Tibial artery (tissue), 4 donors: ENCODE measurements at regions not wholly inside any gene's neighbourhood (a gene's known extent, or its start where the extent isn't known, plus 50 kb on each side); places are given as distances from the start of the nearest gene placed in this dataset.

Experiments used
- DNase-seq, 2 donors: peaks; one replicate each; pipeline ENCODE4 v3.0.0-alpha.2; 2019
- H3K27ac ChIP-seq, 2 donors: fragments of 200-600 bp; sonication (generic) in 1 of 2; 1 replicate in 1 of 2; 2 replicates in 1 of 2; pipeline ENCODE4 v1.5.1; 2018 to 2019; ENCODE audit warnings: mild to moderate bottlenecking in 1 of 2
- H3K27me3 ChIP-seq, 2 donors: fragments of 200-600 bp; sonication (generic) in 1 of 2; one replicate each; pipeline versions ENCODE4 v1.5.1 to v1.6.0; 2016 to 2019
- H3K36me3 ChIP-seq, 3 donors: fragments of 200-600 bp; sonication (generic) in 2 of 3; one replicate each; pipeline ENCODE4 v1.5.1; 2016 to 2019; ENCODE audit warnings: mild to moderate bottlenecking in 2 of 3
- H3K4me1 ChIP-seq, 4 donors: fragments of 200-600 bp; sonication (generic) in 2 of 4; 1 replicate in 3 of 4; 2 replicates in 1 of 4; pipeline ENCODE4 v1.5.1; 2016 to 2019
- H3K4me3 ChIP-seq, 2 donors: fragments of 200-600 bp; sonication (generic) in 1 of 2; 1 replicate in 1 of 2; 2 replicates in 1 of 2; pipeline ENCODE4 v1.5.1; 2018 to 2019; ENCODE audit warnings: mild to moderate bottlenecking in 2 of 2
- H3K9me3 ChIP-seq, 3 donors: fragments of 200-600 bp; sonication (generic) in 1 of 3; one replicate each; pipeline ENCODE4 v1.5.1; 2016 to 2019
- intact Hi-C: fragments of 100-400 bp; cut with DNase I; formaldehyde crosslinking; loops from one replicate; pipeline ENCODE4 v1.15.0; 2023; ENCODE audit warnings: low total_unique reads
- TF ChIP-seq, protein P1 (sequence below), 2 experiments: fragments of 200-600 bp in 1 of 2; fragments of 450-650 bp in 1 of 2; IDR thresholded peaks; one replicate each; pipeline ENCODE4 v1.5.1; 2017 to 2019; ENCODE audit warnings: antibody characterized with exemption in 2 of 2, mild to moderate bottlenecking in 1 of 2, moderate library complexity in 1 of 2

GRCh38 chr4:124573056-124573455 lies 139.5 kb downstream of the ANKRD50 start:
- no peak overlapping the region for H3K27ac ChIP-seq
- peaks cover 0 to 7% (median 0%) of the 10 kb centered on the region in 3 donors for H3K9me3 ChIP-seq
- no peaks in the 10 kb centered on the region for H3K4me1 ChIP-seq
- H3K4me3 ChIP-seq = no peak overlapping the region
- no peaks in the 10 kb centered on the region for H3K27me3 ChIP-seq
- no peak for DNase-seq
- TF ChIP-seq, protein P1, sequence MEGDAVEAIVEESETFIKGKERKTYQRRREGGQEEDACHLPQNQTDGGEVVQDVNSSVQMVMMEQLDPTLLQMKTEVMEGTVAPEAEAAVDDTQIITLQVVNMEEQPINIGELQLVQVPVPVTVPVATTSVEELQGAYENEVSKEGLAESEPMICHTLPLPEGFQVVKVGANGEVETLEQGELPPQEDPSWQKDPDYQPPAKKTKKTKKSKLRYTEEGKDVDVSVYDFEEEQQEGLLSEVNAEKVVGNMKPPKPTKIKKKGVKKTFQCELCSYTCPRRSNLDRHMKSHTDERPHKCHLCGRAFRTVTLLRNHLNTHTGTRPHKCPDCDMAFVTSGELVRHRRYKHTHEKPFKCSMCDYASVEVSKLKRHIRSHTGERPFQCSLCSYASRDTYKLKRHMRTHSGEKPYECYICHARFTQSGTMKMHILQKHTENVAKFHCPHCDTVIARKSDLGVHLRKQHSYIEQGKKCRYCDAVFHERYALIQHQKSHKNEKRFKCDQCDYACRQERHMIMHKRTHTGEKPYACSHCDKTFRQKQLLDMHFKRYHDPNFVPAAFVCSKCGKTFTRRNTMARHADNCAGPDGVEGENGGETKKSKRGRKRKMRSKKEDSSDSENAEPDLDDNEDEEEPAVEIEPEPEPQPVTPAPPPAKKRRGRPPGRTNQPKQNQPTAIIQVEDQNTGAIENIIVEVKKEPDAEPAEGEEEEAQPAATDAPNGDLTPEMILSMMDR (IDR thresholded peaks at IDR 0.05) = no peak
- intact Hi-C loops = no loop called here
- no peaks in the 10 kb centered on the region for H3K36me3 ChIP-seq

DNA sequence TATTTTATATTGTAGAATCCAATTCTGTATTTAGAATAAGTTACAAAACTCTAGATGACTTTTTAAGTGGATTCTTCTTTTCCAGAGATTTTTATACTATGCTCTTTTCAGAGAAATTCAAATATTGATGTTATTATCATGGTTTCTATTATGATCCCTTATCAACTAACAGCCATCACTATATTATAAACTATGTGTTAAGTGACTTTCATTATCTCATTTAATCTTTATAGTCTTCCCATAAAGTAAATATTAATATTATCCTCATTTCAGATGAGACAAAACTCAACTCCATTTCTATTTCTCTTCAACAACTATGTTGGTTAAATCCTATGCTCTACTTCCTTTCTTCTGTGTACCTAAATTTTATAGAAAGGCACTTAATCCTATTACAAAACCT lies 132.6 kb downstream of the ANKRD50 start:
- TF ChIP-seq, protein P1 (IDR thresholded peaks at IDR 0.05) = no peak
- Histone ChIP-seq H3K4me3 (no peak overlapping the region), H3K27me3 (no peaks in the 10 kb centered on the region), H3K36me3 (no peaks in the 10 kb centered on the region), H3K27ac (no peak overlapping the region), H3K9me3 (peaks cover 0 to 9% (median 0%) of the 10 kb centered on the region in 3 donors), H3K4me1 (no peaks in the 10 kb centered on the region)
- DNase-seq = no peak
- intact Hi-C loops = no loop called here

DNA sequence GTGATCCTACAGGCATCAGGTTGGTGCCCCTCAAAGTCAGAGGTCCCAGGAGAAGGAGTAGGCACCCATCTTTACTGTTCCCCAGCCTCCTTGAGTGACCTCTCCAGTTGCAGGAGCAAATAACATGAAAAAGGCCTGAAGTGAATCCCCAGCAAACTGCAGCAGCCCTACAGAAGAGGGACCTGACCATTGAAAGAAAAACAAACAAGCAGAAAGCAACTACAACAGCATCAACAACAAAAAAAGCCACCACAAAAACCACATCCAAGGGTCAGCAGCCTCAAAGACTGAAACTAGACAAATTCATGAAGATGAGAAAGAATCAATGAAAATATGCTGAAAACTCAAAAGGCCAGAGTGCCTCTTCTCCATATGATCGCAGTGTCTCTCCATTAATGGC lies 128.7 kb downstream of the ANKRD50 start:
- TF ChIP-seq, protein P1 (IDR thresholded peaks at IDR 0.05) = no peak
- intact Hi-C loops = no loop called here
- DNase-seq = no peak
- Histone ChIP-seq H3K27me3 (no peaks in the 10 kb centered on the region), H3K4me1 (no peaks in the 10 kb centered on the region), H3K27ac (no peak overlapping the region), H3K36me3 (no peaks in the 10 kb centered on the region), H3K4me3 (no peak overlapping the region), H3K9me3 (no peaks in the 10 kb centered on the region)

GRCh38 chr4:124589786-124590185 lies 122.7 kb downstream of the ANKRD50 start:
- Histone ChIP-seq H3K9me3 (no peaks in the 10 kb centered on the region), H3K27me3 (no peaks in the 10 kb centered on the region), H3K4me3 (no peak overlapping the region), H3K4me1 (no peaks in the 10 kb centered on the region), H3K27ac (no peak overlapping the region), H3K36me3 (no peaks in the 10 kb centered on the region)
- TF ChIP-seq, protein P1 (IDR thresholded peaks at IDR 0.05) = no peak
- DNase-seq = no peak
- intact Hi-C loops = no loop called here

DNA sequence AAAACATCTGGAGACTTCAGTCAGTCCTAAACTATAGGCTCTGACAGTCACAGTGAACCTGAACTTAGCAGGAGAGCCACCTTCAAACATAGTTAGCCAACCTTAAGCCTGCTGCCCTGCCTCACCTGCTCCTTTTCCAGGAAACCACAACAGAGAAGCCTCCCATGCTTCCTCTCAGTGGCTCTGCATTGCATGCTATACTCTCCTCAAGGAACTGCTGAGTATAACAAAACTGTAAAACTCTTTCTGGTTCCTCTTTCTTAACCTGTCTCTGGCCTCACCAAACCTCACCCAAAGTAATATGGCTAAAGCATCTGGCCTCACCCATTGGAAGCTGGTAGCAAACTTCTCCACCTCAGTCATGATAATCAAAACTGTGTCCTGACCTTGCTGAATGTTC lies 122.1 kb downstream of the ANKRD50 start:
- DNase-seq = no peak
- H3K4me3 ChIP-seq = no peak overlapping the region
- no peaks in the 10 kb centered on the region for H3K36me3 ChIP-seq
- H3K9me3 ChIP-seq = no peaks in the 10 kb centered on the region
- no peaks in the 10 kb centered on the region for H3K27me3 ChIP-seq
- no peak overlapping the region for H3K27ac ChIP-seq
- TF ChIP-seq, protein P1 (IDR thresholded peaks at IDR 0.05) = no peak
- H3K4me1 ChIP-seq = no peaks in the 10 kb centered on the region
- intact Hi-C loops = no loop called here

- Histone ChIP-seq H3K27ac (no peak overlapping the region), H3K4me1 (no peaks in the 10 kb centered on the region), H3K4me3 (no peak overlapping the region), H3K9me3 (no peaks in the 10 kb centered on the region), H3K27me3 (no peaks in the 10 kb centered on the region), H3K36me3 (no peaks in the 10 kb centered on the region)
- intact Hi-C loops = no loop called here
- TF ChIP-seq, protein P1 (IDR thresholded peaks at IDR 0.05) = no peak
- no peak for DNase-seq
Observed at GRCh38 chr4:124591637-124592036, 120.9 kb downstream of the ANKRD50 start.
